Neural progenitor cell (in vitro differentiated cells): ENCODE measurements at regions not wholly inside any gene's neighbourhood (a gene's known extent, or its start where the extent isn't known, plus 50 kb on each side); places are given as distances from the start of the nearest gene placed in this dataset.

Source experiments
- EZH2 ChIP-seq: fragments of 200-600 bp; sonication (generic); IDR thresholded peaks from 2 replicates; pipeline ENCODE4 v1.6.1; 2017; ENCODE audit warnings: antibody characterized with exemption, mild to moderate bottlenecking, moderate library complexity
- EZH2phosphoT487 ChIP-seq: fragments of 200-600 bp; sonication (generic); IDR thresholded peaks from 2 replicates; pipeline ENCODE4 v1.6.1; 2017; ENCODE audit warnings: antibody characterized with exemption
- TF ChIP-seq, protein P1 (sequence below): fragments of 200-600 bp; sonication (generic); IDR thresholded peaks from 2 replicates; pipeline ENCODE4 v1.5.1; 2017; ENCODE audit warnings: antibody characterized with exemption, mild to moderate bottlenecking

DNA sequence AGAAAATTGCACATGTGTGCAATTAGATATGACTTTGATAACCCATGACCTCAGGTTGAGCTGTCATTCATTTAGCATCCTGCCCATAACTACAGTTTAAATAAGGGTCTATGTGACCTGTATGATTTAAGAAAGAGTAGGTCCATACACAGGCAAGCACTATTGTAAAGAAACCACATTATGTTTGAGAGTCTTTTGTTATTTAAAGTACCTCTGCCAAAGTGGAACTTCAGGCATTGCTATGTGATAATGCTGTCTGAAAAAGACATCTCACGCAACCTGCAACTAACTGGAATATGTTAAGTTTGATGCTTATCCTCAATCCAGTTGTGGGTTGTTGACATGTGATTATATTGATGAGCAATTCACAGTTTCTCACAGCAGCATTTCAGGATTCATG lies 317.0 kb downstream of the TMEM161B start:
- no peak for TF ChIP-seq EZH2
- TF ChIP-seq, protein P1, sequence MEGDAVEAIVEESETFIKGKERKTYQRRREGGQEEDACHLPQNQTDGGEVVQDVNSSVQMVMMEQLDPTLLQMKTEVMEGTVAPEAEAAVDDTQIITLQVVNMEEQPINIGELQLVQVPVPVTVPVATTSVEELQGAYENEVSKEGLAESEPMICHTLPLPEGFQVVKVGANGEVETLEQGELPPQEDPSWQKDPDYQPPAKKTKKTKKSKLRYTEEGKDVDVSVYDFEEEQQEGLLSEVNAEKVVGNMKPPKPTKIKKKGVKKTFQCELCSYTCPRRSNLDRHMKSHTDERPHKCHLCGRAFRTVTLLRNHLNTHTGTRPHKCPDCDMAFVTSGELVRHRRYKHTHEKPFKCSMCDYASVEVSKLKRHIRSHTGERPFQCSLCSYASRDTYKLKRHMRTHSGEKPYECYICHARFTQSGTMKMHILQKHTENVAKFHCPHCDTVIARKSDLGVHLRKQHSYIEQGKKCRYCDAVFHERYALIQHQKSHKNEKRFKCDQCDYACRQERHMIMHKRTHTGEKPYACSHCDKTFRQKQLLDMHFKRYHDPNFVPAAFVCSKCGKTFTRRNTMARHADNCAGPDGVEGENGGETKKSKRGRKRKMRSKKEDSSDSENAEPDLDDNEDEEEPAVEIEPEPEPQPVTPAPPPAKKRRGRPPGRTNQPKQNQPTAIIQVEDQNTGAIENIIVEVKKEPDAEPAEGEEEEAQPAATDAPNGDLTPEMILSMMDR: no peak
- TF ChIP-seq EZH2phosphoT487: no peak
